SKM-1 (cell line): ENCODE measurements at regions not wholly inside any gene's neighbourhood (a gene's known extent, or its start where the extent isn't known, plus 50 kb on each side); places are given as distances from the start of the nearest gene placed in this dataset.
"Not testable (repeated sequence)": the region's sequence is repeated elsewhere in the genome, so short reads cannot be mapped to it uniquely, and the experiment has no call there.

ENCODE experiments used
- DNase-seq: peaks from one replicate; lab custom pipeline; 2025; ENCODE audit not compliant: unreplicated experiment; lab: John Stamatoyannopoulos, UW

DNA sequence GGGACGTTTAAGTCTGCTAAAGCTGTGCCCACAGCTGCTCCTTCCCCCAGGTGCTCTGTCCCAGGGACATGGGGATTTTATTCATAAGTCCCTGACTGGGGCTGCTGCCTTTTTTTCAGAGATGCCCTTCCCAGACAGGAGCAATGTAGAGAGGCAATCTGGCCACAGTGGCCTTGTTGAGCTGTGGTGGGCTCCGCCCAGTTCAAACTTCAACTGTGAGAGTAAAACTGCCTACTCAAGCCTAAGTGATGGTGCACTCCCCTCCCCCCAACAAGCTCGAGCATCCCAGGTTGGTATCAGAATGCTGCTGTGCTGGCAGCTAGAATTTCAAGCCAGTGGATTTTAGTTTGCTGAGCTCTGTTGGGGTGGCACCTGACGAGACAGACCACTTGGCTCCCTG is 1371.4 kb downstream of the ADGRL3 start:
- DNase-seq = no peak

GRCh38 chr4:62560858-62561257 is 1360.7 kb downstream of the ADGRL3 start:
- DNase-seq = no peak

DNA sequence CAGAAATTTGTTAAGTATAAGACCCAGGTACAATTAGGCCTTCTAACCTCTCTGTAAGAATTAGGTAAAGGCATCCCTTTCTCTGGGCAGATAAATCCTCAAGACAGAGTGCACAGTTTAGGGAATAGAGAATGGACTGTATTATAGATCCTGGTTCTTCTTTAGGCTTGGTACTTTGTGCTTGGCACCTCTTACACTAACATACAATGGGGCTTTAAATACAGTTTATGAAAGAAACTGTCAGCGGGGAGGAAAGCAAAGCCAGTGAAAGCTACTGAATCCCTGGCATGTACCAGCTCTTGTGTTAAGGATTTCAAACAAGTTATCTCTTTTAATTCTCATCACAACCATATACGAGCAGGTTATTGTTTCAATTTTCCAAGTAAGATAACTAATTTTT is 1350.0 kb downstream of the ADGRL3 start:
- no peak for DNase-seq

- DNase-seq = no peak
These were observed 1349.5 kb downstream of the ADGRL3 start for GRCh38 chr4:62549601-62550000.

GRCh38 chr4:62548765-62549164 is 1348.6 kb downstream of the ADGRL3 start:
- DNase-seq = no peak

GRCh38 chr4:62548108-62548524 is 1348.0 kb downstream of the ADGRL3 start:
- no peak for DNase-seq

DNA sequence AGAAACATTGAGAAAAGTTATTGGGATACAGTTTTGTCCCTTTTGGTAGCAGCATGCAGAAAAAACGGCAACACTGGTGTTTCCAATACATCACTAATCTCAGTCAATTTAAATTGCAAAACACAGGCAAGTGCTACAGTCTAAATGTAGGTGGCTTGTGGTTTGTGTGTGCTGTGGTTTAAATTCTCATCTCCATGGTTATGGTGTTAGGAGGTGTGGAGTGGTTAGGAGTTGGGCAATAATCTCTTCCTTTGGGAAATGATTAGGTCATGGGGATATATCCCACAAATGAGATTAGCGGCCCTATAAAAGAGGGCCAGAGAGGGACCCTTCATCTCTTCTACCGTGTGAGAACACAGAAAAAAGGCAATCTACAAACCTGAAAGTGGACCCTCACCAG is 1344.3 kb downstream of the ADGRL3 start:
- DNase-seq = no peak

GRCh38 chr4:62543002-62543401 is 1342.9 kb downstream of the ADGRL3 start:
- DNase-seq = no peak

DNA sequence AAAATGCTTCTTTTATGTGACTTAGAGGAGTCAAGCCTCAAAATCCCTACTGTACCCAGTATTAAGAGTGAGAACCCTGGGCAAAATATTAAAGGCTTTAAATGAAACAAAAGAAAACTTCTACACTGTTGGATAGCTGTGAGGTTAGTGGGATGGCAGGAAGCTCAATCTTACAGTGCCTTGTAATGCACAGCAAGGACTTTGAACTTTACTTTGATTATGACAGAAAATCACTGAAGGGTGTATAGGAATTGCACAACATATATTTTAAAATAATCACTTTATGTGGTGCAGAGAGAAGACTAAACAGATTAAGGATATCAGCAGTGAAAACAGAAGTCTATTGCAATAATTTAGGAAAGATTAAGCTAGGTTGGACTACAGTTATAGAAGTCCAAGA is 1333.4 kb downstream of the ADGRL3 start:
- DNase-seq = no peak

GRCh38 chr4:62531731-62532130 is 1331.6 kb downstream of the ADGRL3 start:
- no peak for DNase-seq

DNA sequence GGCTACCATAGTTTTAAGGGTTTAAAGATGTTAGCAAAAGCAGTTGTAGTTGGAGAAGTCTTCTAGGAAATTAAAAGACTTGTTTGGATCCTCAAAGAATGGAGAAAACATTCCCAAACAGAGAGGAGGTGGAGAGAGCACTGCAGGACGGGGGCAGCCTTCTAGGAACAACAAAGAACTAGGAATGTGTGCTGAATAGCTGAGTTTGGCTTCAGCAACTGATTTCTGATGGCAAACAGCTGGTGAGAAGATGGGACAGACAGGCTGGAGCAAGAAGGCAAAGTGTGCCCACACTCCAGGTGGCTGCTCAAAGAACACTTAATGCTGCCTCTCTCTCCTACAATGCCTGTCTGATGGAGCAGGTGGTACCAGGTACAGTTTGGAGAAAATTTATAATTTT is 1331.1 kb downstream of the ADGRL3 start:
- no peak for DNase-seq

- no peak for DNase-seq
These were observed 1328.7 kb downstream of the ADGRL3 start for GRCh38 chr4:62528874-62529273.

DNA sequence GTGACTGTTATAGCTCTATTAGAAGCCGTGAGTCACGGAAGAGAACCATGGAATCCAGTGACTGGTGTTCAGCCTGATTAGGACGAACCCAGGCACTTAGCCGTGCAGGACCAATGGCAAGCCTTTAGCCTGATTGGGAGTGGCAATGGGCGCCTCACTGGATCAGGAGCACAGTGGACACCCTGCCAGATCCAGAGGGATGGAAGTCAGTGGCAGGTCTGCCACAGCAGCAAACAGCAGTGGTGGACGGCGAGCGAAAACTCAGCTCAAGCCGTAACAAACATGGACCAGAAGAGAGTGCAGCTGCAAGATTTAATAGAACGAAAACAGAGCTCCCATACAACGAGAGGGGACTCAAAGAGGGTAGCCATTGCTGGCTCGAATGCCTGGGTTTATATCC is 1326.5 kb downstream of the ADGRL3 start:
- DNase-seq = no peak

- DNase-seq = no peak
These were observed 1323.1 kb downstream of the ADGRL3 start for GRCh38 chr4:62523256-62523655.

- DNase-seq = no peak
These were observed 1322.1 kb downstream of the ADGRL3 start for GRCh38 chr4:62522273-62522672.

DNA sequence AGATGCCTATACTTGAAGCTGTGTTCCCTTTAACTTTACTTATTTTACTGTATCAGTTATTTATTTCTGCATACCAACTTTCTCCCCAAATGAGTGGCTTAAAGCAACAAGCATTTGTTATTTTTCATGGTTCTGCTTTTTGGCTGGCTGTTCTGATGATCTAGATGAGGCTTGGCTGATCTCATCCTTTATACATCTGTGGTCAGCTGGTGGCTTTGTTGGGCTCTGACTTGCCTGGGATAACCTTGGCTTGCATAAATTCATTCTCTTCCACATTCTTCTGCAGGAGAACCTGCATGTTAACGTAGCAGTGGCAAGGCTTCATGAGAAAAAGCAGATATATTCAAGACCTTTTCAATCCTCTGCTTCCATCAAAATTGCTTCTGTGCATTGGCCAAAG is 1317.6 kb downstream of the ADGRL3 start:
- DNase-seq = no peak

- DNase-seq = no peak
These were observed 1313.2 kb downstream of the ADGRL3 start for GRCh38 chr4:62513306-62513705.

DNA sequence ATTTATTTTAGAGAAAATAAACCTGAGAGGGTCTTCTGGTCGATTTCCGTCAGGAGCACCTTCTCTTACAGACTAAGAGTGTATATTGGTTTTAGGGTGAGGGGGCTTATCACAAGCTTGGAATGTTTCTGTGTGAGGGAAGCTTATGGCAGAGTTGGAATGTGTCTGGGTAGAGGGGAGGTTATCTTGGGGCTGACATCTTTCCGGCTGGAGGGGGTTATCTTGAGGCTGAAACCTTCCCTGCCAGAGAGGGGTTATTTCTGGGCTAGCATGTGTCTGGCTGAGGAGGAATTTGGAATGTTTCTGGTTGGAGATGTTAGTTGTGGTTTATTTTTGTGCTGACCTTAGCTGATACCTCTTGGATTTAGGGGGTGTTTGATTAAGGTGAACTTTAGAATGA is 1312.1 kb downstream of the ADGRL3 start:
- no peak for DNase-seq

- no peak for DNase-seq
These were observed 1310.1 kb downstream of the ADGRL3 start for GRCh38 chr4:62510228-62510627.

DNA sequence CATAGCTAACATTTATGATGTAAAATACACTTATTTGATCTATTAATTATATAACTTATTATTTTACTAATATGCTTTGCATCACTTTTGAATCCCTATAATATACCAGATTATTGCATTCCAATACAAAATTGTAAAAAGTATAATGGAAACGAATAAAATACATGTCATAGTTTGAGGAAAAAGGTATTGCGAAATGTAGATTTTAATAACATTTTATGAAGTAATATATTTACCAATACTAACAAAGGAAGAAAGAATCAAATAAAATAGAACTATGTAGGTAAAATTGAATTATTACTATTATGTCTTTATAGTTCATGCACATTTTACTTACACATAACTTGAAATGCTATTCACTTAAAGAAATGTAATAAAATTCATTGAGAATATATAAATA is 1300.2 kb downstream of the ADGRL3 start:
- DNase-seq = no peak

DNA sequence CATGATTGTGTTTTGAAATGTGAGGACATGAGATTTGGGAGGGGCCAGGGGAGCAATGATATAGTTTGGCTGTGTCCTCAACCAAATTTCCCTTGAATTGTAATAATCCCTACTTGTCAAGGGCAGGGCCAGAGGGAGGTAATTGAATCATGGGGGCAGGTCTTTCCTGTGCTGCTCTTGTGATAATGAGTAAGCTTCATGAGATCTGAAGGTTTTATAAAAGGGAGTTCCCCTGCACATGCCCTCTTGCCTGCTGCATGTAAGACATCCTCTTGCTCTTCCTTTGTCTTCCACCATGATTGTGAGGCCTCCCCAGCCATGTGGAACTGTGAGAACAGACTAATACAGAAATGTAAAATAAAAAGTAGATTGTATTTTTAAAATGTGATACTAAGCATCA is 1294.9 kb downstream of the ADGRL3 start:
- no peak for DNase-seq

DNA sequence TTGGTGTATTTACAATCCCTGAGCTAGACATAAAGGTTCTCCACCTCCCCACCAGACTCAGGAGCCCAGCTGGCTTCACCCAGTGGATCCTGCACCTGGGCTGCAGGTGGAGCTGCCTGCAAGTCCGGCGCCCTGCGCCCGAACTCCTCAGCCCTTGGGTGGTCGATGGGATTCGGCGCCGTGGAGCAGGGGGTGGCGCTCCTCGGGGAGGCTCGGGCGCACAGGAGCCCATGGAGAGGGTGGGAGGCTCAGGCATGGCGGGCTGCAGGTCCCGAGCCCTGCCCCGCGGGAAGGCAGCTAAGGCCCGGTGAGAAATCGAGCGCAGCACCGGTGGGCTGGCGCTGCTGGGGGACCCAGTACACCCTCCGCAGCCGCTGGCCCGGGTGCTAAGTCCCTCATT is 1291.6 kb downstream of the ADGRL3 start:
- not testable (repeated sequence) for DNase-seq

- no peak for DNase-seq
These were observed 1290.5 kb downstream of the ADGRL3 start for GRCh38 chr4:62490635-62491034.

- no peak for DNase-seq
These were observed 1286.9 kb downstream of the ADGRL3 start for GRCh38 chr4:62487016-62487415.
